Prostate gland (tissue), 2 donors: ENCODE measurements at regions not wholly inside any gene's neighbourhood (a gene's known extent, or its start where the extent isn't known, plus 50 kb on each side); places are given as distances from the start of the nearest gene placed in this dataset.

Source experiments
- POLR2AphosphoS5 ChIP-seq: sonication (generic); formaldehyde crosslinking; IDR thresholded peaks from one replicate; pipeline ENCODE4 v1.6.1; 2017; ENCODE audit warnings: antibody characterized with exemption
- TF ChIP-seq, protein P1 (sequence below), 4 experiments: fragments of 200-600 bp in 2 of 4; fragments of 450-650 bp in 2 of 4; sonication (generic) in 2 of 4; IDR thresholded peaks; 1 replicate in 3 of 4; 2 replicates in 1 of 4; pipeline ENCODE4 v1.5.1; 2016 to 2019; ENCODE audit warnings: antibody characterized with exemption in 4 of 4, mild to moderate bottlenecking in 2 of 4, moderate library complexity in 2 of 4

- no peak for TF ChIP-seq POLR2AphosphoS5
- TF ChIP-seq, protein P1, sequence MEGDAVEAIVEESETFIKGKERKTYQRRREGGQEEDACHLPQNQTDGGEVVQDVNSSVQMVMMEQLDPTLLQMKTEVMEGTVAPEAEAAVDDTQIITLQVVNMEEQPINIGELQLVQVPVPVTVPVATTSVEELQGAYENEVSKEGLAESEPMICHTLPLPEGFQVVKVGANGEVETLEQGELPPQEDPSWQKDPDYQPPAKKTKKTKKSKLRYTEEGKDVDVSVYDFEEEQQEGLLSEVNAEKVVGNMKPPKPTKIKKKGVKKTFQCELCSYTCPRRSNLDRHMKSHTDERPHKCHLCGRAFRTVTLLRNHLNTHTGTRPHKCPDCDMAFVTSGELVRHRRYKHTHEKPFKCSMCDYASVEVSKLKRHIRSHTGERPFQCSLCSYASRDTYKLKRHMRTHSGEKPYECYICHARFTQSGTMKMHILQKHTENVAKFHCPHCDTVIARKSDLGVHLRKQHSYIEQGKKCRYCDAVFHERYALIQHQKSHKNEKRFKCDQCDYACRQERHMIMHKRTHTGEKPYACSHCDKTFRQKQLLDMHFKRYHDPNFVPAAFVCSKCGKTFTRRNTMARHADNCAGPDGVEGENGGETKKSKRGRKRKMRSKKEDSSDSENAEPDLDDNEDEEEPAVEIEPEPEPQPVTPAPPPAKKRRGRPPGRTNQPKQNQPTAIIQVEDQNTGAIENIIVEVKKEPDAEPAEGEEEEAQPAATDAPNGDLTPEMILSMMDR (IDR thresholded peaks at IDR 0.05): no peak
Measured at GRCh38 chr17:77410470-77410869, 269.7 kb downstream of the SEC14L1 start.
